GM21447 (cell line): ENCODE measurements at regions not wholly inside any gene's neighbourhood (a gene's known extent, or its start where the extent isn't known, plus 50 kb on each side); places are given as distances from the start of the nearest gene placed in this dataset.
A peak's percentile ranks its signal among the peaks of the same experiment; 100 is the strongest.
"Not testable (repeated sequence)": the region's sequence is repeated elsewhere in the genome, so short reads cannot be mapped to it uniquely, and the experiment has no call there.

Source experiments
- ATAC-seq: cut with Tn5 transposase; IDR thresholded peaks from one replicate; pipeline ENCODE4 v1.9.1; 2021; ENCODE audit not compliant: unreplicated experiment

GRCh38 chr21:33121715-33122475 lies 52.0 kb downstream of the OLIG1 start:
- ATAC-seq, result no peak

GRCh38 chr21:33122507-33122906 lies 52.6 kb downstream of the OLIG1 start:
- ATAC-seq, result no peak

GRCh38 chr21:33123374-33124123 lies 53.6 kb downstream of the OLIG1 start:
- ATAC-seq, result no peak

- no peak for ATAC-seq
Measured at GRCh38 chr21:33124889-33125288, 54.9 kb downstream of the OLIG1 start.

GRCh38 chr21:33125680-33126375 lies 55.9 kb downstream of the OLIG1 start:
- ATAC-seq, result no peak

GRCh38 chr21:33126569-33126968 lies 56.6 kb downstream of the OLIG1 start:
- no peak for ATAC-seq

GRCh38 chr21:33127154-33127867 lies 57.4 kb downstream of the OLIG1 start:
- ATAC-seq, result peak; percentile 66

- no peak for ATAC-seq
Measured at GRCh38 chr21:33127868-33128242, 57.9 kb downstream of the OLIG1 start.

- no peak for ATAC-seq
Measured at GRCh38 chr21:33128538-33128937, 58.6 kb downstream of the OLIG1 start.

- no peak for ATAC-seq
Measured at GRCh38 chr21:33132054-33132453, 62.1 kb downstream of the OLIG1 start.

- ATAC-seq, result no peak
Measured at GRCh38 chr21:33133892-33134291, 64.0 kb downstream of the OLIG1 start.

GRCh38 chr21:33135925-33136324 lies 66.0 kb downstream of the OLIG1 start:
- ATAC-seq, result no peak

- ATAC-seq, result no peak
Measured at GRCh38 chr21:33136847-33137502, 67.0 kb downstream of the OLIG1 start.

- no peak for ATAC-seq
Measured at GRCh38 chr21:33139084-33139483, 69.1 kb downstream of the OLIG1 start.

GRCh38 chr21:33140288-33140687 lies 70.3 kb downstream of the OLIG1 start:
- no peak for ATAC-seq

- no peak for ATAC-seq
Measured at GRCh38 chr21:33146467-33146866, 76.5 kb downstream of the OLIG1 start.

GRCh38 chr21:33149181-33149580 lies 79.2 kb downstream of the OLIG1 start:
- no peak for ATAC-seq

- ATAC-seq, result not testable (repeated sequence)
Measured at GRCh38 chr21:33150968-33151367, 78.8 kb upstream of the IFNAR2 start.

- ATAC-seq, result no peak
Measured at GRCh38 chr21:33151941-33152731, 77.6 kb upstream of the IFNAR2 start.

- no peak for ATAC-seq
Measured at GRCh38 chr21:33152732-33153130, 77.0 kb upstream of the IFNAR2 start.
